Medulla oblongata (tissue), 1 donor: ENCODE measurements at regions not wholly inside any gene's neighbourhood (a gene's known extent, or its start where the extent isn't known, plus 50 kb on each side); places are given as distances from the start of the nearest gene placed in this dataset.
A peak's percentile ranks its signal among the peaks of the same experiment; 100 is the strongest.
"Not testable (repeated sequence)": the region's sequence is repeated elsewhere in the genome, so short reads cannot be mapped to it uniquely, and the experiment has no call there.

Source experiments
- DNase-seq: peaks from one replicate; pipeline ENCODE4 v3.0.0-alpha.2; 2015; ENCODE audit errors: extremely low spot score

- not testable (repeated sequence) for DNase-seq
These were observed 102.5 kb downstream of the CDRT15L2 start for GRCh38 chr17:20681746-20682722.

GRCh38 chr17:20683651-20684229 lies 104.2 kb downstream of the CDRT15L2 start:
- DNase-seq = not testable (repeated sequence)

GRCh38 chr17:20684975-20685374 lies 105.5 kb downstream of the CDRT15L2 start:
- DNase-seq = not testable (repeated sequence)

GRCh38 chr17:20687584-20687983 lies 108.1 kb downstream of the CDRT15L2 start:
- not testable (repeated sequence) for DNase-seq

GRCh38 chr17:20689170-20689749 lies 109.7 kb downstream of the CDRT15L2 start:
- not testable (repeated sequence) for DNase-seq

GRCh38 chr17:20692706-20693105 lies 113.2 kb downstream of the CDRT15L2 start:
- not testable (repeated sequence) for DNase-seq

- DNase-seq = not testable (repeated sequence)
These were observed 116.3 kb downstream of the CDRT15L2 start for GRCh38 chr17:20695871-20696270.

GRCh38 chr17:20698463-20699206 lies 119.1 kb downstream of the CDRT15L2 start:
- peak; percentile 12 for DNase-seq

- not testable (repeated sequence) for DNase-seq
These were observed 121.0 kb downstream of the CDRT15L2 start for GRCh38 chr17:20700528-20700927.

- not testable (repeated sequence) for DNase-seq
These were observed 121.8 kb downstream of the CDRT15L2 start for GRCh38 chr17:20701366-20701765.

GRCh38 chr17:20702692-20703091 lies 123.2 kb downstream of the CDRT15L2 start:
- no peak for DNase-seq

GRCh38 chr17:20703781-20704180 lies 124.3 kb downstream of the CDRT15L2 start:
- DNase-seq = no peak

GRCh38 chr17:20705186-20705585 lies 125.7 kb downstream of the CDRT15L2 start:
- DNase-seq = not testable (repeated sequence)

GRCh38 chr17:20706751-20707373 lies 127.3 kb downstream of the CDRT15L2 start:
- no peak for DNase-seq

GRCh38 chr17:20708821-20709220 lies 129.3 kb downstream of the CDRT15L2 start:
- not testable (repeated sequence) for DNase-seq

GRCh38 chr17:20716481-20716880 lies 137.0 kb downstream of the CDRT15L2 start:
- not testable (repeated sequence) for DNase-seq

GRCh38 chr17:20721171-20721570 lies 141.6 kb downstream of the CDRT15L2 start:
- no peak for DNase-seq

- DNase-seq = not testable (repeated sequence)
These were observed 144.9 kb downstream of the CDRT15L2 start for GRCh38 chr17:20724391-20724790.

- DNase-seq = not testable (repeated sequence)
These were observed 147.7 kb downstream of the CDRT15L2 start for GRCh38 chr17:20727201-20727600.

GRCh38 chr17:20728181-20728580 lies 148.7 kb downstream of the CDRT15L2 start:
- DNase-seq = no peak

- not testable (repeated sequence) for DNase-seq
These were observed 151.6 kb downstream of the CDRT15L2 start for GRCh38 chr17:20731131-20731530.
